ENCODE measurements at regions not wholly inside any gene's neighbourhood (a gene's known extent, or its start where the extent isn't known, plus 50 kb on each side); places are given as distances from the start of the nearest gene placed in this dataset.
"Not testable (repeated sequence)": the region's sequence is repeated elsewhere in the genome, so short reads cannot be mapped to it uniquely, and the experiment has no call there.

- no peak for DNase-seq (ENCODE audit: low read depth)
Observed at GRCh38 chr9:110123341-110124095, 84.4 kb downstream of the C9orf152 start.

- DNase-seq (ENCODE audit: low read depth) = no peak
Observed at GRCh38 chr9:110124439-110124838, 83.5 kb downstream of the C9orf152 start.

GRCh38 chr9:110125207-110125751, 82.7 kb downstream of the C9orf152 start:
- DNase-seq (ENCODE audit: low read depth) = no peak

- DNase-seq (ENCODE audit: low read depth) = no peak
Observed at GRCh38 chr9:110125763-110126351, 82.1 kb downstream of the C9orf152 start.

GRCh38 chr9:110126499-110126941, 81.4 kb downstream of the C9orf152 start:
- no peak for DNase-seq (ENCODE audit: low read depth)

- DNase-seq (ENCODE audit: low read depth) = no peak
Observed at GRCh38 chr9:110126986-110127864, 80.7 kb downstream of the C9orf152 start.

- DNase-seq (ENCODE audit: low read depth) = no peak
Observed at GRCh38 chr9:110128664-110129329, 79.2 kb downstream of the C9orf152 start.

- no peak for DNase-seq (ENCODE audit: low read depth)
Observed at GRCh38 chr9:110129425-110129824, 78.5 kb downstream of the C9orf152 start.

- DNase-seq (ENCODE audit: low read depth) = no peak
Observed at GRCh38 chr9:110130211-110130610, 77.7 kb downstream of the C9orf152 start.

GRCh38 chr9:110130791-110131416, 77.1 kb downstream of the C9orf152 start:
- no peak for DNase-seq (ENCODE audit: low read depth)

GRCh38 chr9:110131499-110131898, 76.5 kb downstream of the C9orf152 start:
- DNase-seq (ENCODE audit: low read depth) = no peak

- not testable (repeated sequence) for DNase-seq (ENCODE audit: low read depth)
Observed at GRCh38 chr9:110132531-110132930, 75.4 kb downstream of the C9orf152 start.

GRCh38 chr9:110133059-110133458, 74.9 kb downstream of the C9orf152 start:
- DNase-seq (ENCODE audit: low read depth) = no peak

GRCh38 chr9:110133608-110134210, 74.2 kb downstream of the C9orf152 start:
- DNase-seq (ENCODE audit: low read depth) = no peak

GRCh38 chr9:110135846-110136245, 72.1 kb downstream of the C9orf152 start:
- no peak for DNase-seq (ENCODE audit: low read depth)

GRCh38 chr9:110136802-110137201, 71.2 kb downstream of the C9orf152 start:
- DNase-seq (ENCODE audit: low read depth) = no peak

- no peak for DNase-seq (ENCODE audit: low read depth)
Observed at GRCh38 chr9:110140276-110140675, 67.7 kb downstream of the C9orf152 start.

GRCh38 chr9:110141227-110141793, 66.6 kb downstream of the C9orf152 start:
- DNase-seq (ENCODE audit: low read depth) = no peak

- no peak for DNase-seq (ENCODE audit: low read depth)
Observed at GRCh38 chr9:110142253-110142652, 65.7 kb downstream of the C9orf152 start.

GRCh38 chr9:110142868-110143481, 65.0 kb downstream of the C9orf152 start:
- no peak for DNase-seq (ENCODE audit: low read depth)
